ENCODE measurements at regions not wholly inside any gene's neighbourhood (a gene's known extent, or its start where the extent isn't known, plus 50 kb on each side); places are given as distances from the start of the nearest gene placed in this dataset.

DNA sequence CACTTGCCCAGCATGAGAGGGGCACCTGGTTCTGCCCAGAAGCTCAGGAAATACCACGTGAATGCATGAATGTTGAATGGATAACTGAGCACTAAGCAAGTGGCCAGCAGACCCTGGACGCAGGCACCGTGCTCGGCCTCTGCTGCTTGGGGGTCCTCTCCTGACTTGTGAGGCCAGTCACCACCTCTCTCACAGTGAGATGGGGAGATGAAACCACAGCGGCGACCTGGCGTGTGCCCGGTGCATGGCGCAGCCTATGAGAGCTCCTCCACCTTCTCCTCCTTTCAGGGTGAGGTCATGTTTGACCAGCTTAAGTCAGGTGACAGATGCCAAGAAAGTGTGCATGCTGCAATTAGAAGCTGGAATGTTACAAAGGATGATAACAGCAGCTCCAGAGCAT, 75.5 kb downstream of the HMX1 start:
- no peak for TF ChIP-seq CTCF (IDR thresholded peaks at IDR 0.05; ENCODE audit: low read depth, low read length)
- H3K4me3 ChIP-seq (replicated peaks in 1 of 2; ENCODE audit: low read depth in 2 of 2, low read length in 2 of 2): no peak overlapping the region
- no peak for DNase-seq (ENCODE audit: low read depth in 2 of 2)

DNA sequence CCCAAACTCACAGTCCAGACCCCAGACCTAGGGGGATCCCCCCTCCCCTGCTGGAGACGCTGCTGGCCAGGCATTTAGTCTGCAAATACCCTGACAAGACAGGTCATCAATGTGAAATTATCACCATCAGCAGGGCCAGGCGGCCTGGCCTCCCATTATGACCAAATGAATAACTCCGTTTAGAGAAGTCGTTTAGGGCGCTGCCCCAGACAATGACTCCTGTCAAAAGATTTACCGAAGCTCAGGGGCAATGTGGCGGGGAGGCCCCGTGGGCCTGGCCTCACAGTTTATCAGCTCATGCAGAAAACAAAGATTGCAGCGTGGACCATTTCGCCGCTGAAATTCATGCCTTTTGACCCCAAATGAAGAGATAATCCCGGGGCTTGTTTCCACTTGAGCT, 76.5 kb downstream of the HMX1 start:
- no peak overlapping the region for H3K4me3 ChIP-seq (replicated peaks in 1 of 2; ENCODE audit: low read depth in 2 of 2, low read length in 2 of 2)
- TF ChIP-seq CTCF (IDR thresholded peaks at IDR 0.05; ENCODE audit: low read depth, low read length): no peak
- no peak for DNase-seq (ENCODE audit: low read depth in 2 of 2)

DNA sequence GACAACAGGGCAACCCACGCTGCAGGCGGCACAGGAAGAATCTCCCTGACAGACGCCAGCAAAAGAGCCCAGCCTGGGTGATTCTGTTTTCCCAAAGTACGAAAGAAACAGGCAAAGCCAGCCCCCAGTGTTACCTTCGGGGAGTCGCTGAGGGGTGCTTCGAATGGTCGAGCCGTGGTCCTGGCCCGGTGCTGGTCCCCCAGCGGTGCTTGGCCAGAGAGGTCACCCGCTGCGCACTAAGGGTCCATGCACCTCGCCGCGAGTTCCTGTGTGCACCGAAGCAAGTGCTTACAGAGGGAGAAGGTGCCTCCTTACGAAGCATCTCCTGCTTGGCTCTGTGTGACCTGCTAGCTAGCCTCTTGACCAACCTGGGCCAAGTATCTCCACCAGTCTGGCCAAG, 77.1 kb downstream of the HMX1 start:
- DNase-seq (ENCODE audit: low read depth in 2 of 2): no peak
- no peak overlapping the region for H3K4me3 ChIP-seq (replicated peaks in 1 of 2; ENCODE audit: low read depth in 2 of 2, low read length in 2 of 2)
- TF ChIP-seq CTCF (IDR thresholded peaks at IDR 0.05; ENCODE audit: low read depth, low read length): no peak

GRCh38 chr4:8793571-8794160, 78.0 kb downstream of the HMX1 start:
- H3K4me3 ChIP-seq (replicated peaks in 1 of 2; ENCODE audit: low read depth in 2 of 2, low read length in 2 of 2): no peak overlapping the region
- TF ChIP-seq CTCF (IDR thresholded peaks at IDR 0.05; ENCODE audit: low read depth, low read length): no peak

GRCh38 chr4:8792491-8792890, 79.1 kb downstream of the HMX1 start:
- no peak for TF ChIP-seq CTCF (IDR thresholded peaks at IDR 0.05; ENCODE audit: low read depth, low read length)
- no peak for DNase-seq (ENCODE audit: low read depth in 2 of 2)
- no peak overlapping the region for H3K4me3 ChIP-seq (replicated peaks in 1 of 2; ENCODE audit: low read depth in 2 of 2, low read length in 2 of 2)

More at GRCh38 chr4:8793571-8794160, 78.0 kb downstream of the HMX1 start:
- DNase-seq (ENCODE audit: low read depth in 2 of 2): no peak

DNA sequence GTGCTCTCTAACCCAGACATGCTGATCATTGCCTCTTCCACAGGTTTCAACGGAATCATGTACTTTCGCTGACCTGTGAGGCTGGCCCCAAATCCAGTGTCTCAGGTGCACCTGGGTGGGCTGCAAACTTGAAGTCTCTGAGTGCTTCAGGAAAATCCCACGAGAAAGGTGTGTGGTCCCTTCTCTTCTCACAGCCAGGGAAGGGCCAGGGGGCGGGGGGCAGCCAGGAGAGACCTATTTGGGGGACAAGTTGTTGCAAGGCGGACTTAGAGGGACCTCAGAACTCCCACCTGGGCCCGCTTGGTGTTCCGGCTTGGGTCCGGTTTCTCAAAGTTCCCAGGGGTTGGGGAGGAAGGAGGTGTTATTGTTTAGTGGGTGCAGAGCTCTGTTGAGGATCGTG, 80.0 kb downstream of the HMX1 start:
- H3K4me3 ChIP-seq (replicated peaks in 1 of 2; ENCODE audit: low read depth in 2 of 2, low read length in 2 of 2): no peak overlapping the region
- DNase-seq (ENCODE audit: low read depth in 2 of 2): no peak
- TF ChIP-seq CTCF (IDR thresholded peaks at IDR 0.05; ENCODE audit: low read depth, low read length): no peak

GRCh38 chr4:8790749-8791148, 80.9 kb downstream of the HMX1 start:
- no peak for DNase-seq (ENCODE audit: low read depth in 2 of 2)
- H3K4me3 ChIP-seq (replicated peaks in 1 of 2; ENCODE audit: low read depth in 2 of 2, low read length in 2 of 2): no peak overlapping the region
- no peak for TF ChIP-seq CTCF (IDR thresholded peaks at IDR 0.05; ENCODE audit: low read depth, low read length)

All from cardiac fibroblast (primary cell).